ENCODE measurements at regions not wholly inside any gene's neighbourhood (a gene's known extent, or its start where the extent isn't known, plus 50 kb on each side); places are given as distances from the start of the nearest gene placed in this dataset.

GRCh38 chr13:107395927-107396662 is 819.2 kb downstream of the LIG4 start:
- Mint-ChIP-seq H3K4me3 (ENCODE audit: unreplicated experiment) (no peak overlapping the region), H3K27me3 (ENCODE audit: low read depth) (no peaks in the 10 kb centered on the region), H3K36me3 (ENCODE audit: low read depth) (no peaks in the 10 kb centered on the region), H3K4me1 (ENCODE audit: low read depth) (no peaks in the 10 kb centered on the region), H3K9me3 (ENCODE audit: low read depth) (peaks cover under 1% of the 10 kb centered on the region), H3K27ac (ENCODE audit: unreplicated experiment) (no peak overlapping the region)
- no peak for DNase-seq (ENCODE audit: low spot score)
- TF ChIP-seq CTCF (IDR thresholded peaks at IDR 0.05) = no peak

GRCh38 chr13:107392205-107392604 is 823.1 kb downstream of the LIG4 start:
- Mint-ChIP-seq H3K27me3 (ENCODE audit: low read depth) (no peaks in the 10 kb centered on the region), H3K9me3 (ENCODE audit: low read depth) (no peaks in the 10 kb centered on the region), H3K27ac (ENCODE audit: unreplicated experiment) (no peak overlapping the region), H3K4me3 (ENCODE audit: unreplicated experiment) (no peak overlapping the region), H3K36me3 (ENCODE audit: low read depth) (no peaks in the 10 kb centered on the region), H3K4me1 (ENCODE audit: low read depth) (no peaks in the 10 kb centered on the region)
- DNase-seq (ENCODE audit: low spot score) = no peak
- TF ChIP-seq CTCF (IDR thresholded peaks at IDR 0.05) = no peak

- no peak overlapping the region for H3K27ac Mint-ChIP-seq (ENCODE audit: unreplicated experiment)
- H3K9me3 Mint-ChIP-seq (ENCODE audit: low read depth) = no peaks in the 10 kb centered on the region
- no peak for TF ChIP-seq CTCF (IDR thresholded peaks at IDR 0.05)
- H3K27me3 Mint-ChIP-seq (ENCODE audit: low read depth) = peaks cover 1% of the 10 kb centered on the region
- H3K4me3 Mint-ChIP-seq (ENCODE audit: unreplicated experiment) = no peak overlapping the region
- no peaks in the 10 kb centered on the region for H3K36me3 Mint-ChIP-seq (ENCODE audit: low read depth)
- no peaks in the 10 kb centered on the region for H3K4me1 Mint-ChIP-seq (ENCODE audit: low read depth)
- no peak for DNase-seq (ENCODE audit: low spot score)
Measured at GRCh38 chr13:107387525-107387924, 819.6 kb upstream of the ARGLU1 start.

- Mint-ChIP-seq H3K4me3 (ENCODE audit: unreplicated experiment) (no peak overlapping the region), H3K9me3 (ENCODE audit: low read depth) (no peaks in the 10 kb centered on the region), H3K4me1 (ENCODE audit: low read depth) (no peaks in the 10 kb centered on the region), H3K27ac (ENCODE audit: unreplicated experiment) (no peak overlapping the region), H3K36me3 (ENCODE audit: low read depth) (no peaks in the 10 kb centered on the region), H3K27me3 (ENCODE audit: low read depth) (peaks cover 5% of the 10 kb centered on the region)
- no peak for DNase-seq (ENCODE audit: low spot score)
- no peak for TF ChIP-seq CTCF (IDR thresholded peaks at IDR 0.05)
Measured at GRCh38 chr13:107379407-107380155, 811.6 kb upstream of the ARGLU1 start.

- TF ChIP-seq CTCF (IDR thresholded peaks at IDR 0.05) = no peak
- peaks cover 2% of the 10 kb centered on the region for H3K27me3 Mint-ChIP-seq (ENCODE audit: low read depth)
- no peaks in the 10 kb centered on the region for H3K36me3 Mint-ChIP-seq (ENCODE audit: low read depth)
- no peak overlapping the region for H3K27ac Mint-ChIP-seq (ENCODE audit: unreplicated experiment)
- H3K4me1 Mint-ChIP-seq (ENCODE audit: low read depth) = peaks cover 6% of the 10 kb centered on the region
- no peak for DNase-seq (ENCODE audit: low spot score)
- no peaks in the 10 kb centered on the region for H3K9me3 Mint-ChIP-seq (ENCODE audit: low read depth)
- H3K4me3 Mint-ChIP-seq (ENCODE audit: unreplicated experiment) = no peak overlapping the region
Measured at GRCh38 chr13:107376341-107377125, 808.6 kb upstream of the ARGLU1 start.

Measured in chondrocyte (in vitro differentiated cells).